GM21360 (cell line): ENCODE measurements at regions not wholly inside any gene's neighbourhood (a gene's known extent, or its start where the extent isn't known, plus 50 kb on each side); places are given as distances from the start of the nearest gene placed in this dataset.

ENCODE experiments used
- ATAC-seq: cut with Tn5 transposase; IDR thresholded peaks from one replicate; pipeline ENCODE4 v1.9.1; 2021; ENCODE audit warnings: mild to moderate bottlenecking, moderate library complexity; ENCODE audit not compliant: unreplicated experiment

GRCh38 chr4:147347217-147347616 is 133.7 kb upstream of the EDNRA start:
- ATAC-seq: no peak

DNA sequence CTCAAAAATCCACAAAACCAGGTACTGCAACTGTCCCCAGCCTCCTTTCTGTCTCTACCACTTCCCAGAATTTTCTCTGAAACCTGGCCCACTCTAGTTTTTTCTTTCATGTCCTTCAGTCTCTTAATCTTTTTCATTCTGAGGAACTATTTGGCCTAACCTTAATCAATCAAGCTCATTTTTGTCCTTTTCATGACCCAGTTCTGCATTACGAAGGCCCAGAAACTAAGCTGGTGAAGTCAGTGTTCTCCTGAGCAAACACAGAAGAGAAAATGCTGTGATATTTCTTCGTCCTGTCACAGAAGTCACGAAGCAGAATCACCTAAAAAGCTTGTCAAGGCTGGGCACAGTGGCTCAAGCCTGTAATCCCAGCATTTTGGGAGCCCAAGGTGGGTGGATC is 131.7 kb upstream of the EDNRA start:
- ATAC-seq: no peak

DNA sequence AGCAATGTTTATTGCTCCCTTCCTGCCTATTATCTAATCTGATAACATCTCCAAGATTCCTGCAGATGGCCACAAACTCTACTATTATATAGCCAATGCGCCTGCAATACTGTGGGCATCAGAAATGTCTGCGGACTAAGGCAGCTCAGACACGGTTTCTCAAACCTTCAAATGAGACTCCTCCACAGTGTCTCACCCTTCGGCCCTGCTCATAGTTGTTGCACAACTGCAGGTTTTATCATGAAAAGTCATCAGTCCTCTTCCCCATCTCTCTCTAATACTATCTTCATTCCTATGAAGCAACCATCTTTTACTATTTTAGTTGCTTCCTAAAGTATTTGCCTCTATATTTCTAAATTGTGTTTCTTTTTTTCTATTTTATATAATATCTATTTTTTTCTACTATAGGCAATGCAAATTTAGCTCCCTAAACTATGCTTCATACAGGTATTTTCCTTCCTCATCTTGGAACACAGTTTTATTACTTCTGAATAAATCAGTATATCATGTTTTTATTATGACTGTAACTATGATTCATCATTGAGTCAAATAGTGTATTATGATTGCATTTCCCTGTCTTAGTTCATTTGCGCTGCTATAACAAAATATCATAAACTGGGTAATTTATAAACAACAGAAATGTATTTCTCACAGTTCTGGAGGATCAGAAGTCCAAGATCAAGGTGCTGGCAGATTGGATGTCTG is 129.7 kb upstream of the EDNRA start:
- no peak for ATAC-seq

DNA sequence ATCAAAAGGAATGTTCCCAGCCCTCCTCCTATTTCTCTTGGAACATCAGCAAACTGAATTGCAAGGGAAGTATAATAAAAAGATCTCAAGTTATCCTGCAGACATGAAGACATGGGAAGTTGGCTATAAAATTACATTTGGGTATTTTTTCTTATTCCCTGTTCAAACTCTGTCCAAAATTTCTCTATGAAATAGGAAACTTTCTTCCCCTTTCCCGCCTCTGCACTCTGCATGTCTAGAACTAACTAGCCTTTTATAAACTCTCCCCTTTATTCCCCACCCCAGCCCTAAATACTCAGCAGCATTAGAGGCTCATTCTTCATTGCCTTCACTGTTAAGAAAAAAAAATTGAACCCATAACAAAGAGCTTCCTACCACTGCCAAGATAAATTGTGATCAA is 126.7 kb upstream of the EDNRA start:
- ATAC-seq: no peak

GRCh38 chr4:147355032-147355656 is 125.8 kb upstream of the EDNRA start:
- no peak for ATAC-seq

DNA sequence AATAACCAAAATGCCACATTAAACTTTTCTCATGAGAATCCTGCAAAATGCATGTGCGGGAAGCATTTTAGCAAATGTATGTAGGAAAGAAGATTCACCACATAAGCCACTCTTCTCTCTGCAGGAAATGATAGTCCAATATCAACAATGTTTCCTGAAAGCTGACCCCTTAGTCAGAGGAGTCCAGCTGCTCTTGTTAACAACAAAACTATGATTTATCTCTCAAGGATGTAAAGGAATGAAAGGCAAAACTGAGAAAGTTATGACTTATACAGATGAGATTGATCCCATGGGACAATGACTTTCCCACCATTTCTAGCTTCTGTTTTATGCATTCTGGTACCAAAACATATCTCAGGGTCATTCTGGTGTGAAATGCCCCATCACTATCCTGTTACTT is 125.0 kb upstream of the EDNRA start:
- no peak for ATAC-seq

- ATAC-seq: no peak
These were observed 120.6 kb upstream of the EDNRA start for GRCh38 chr4:147360301-147360700.

DNA sequence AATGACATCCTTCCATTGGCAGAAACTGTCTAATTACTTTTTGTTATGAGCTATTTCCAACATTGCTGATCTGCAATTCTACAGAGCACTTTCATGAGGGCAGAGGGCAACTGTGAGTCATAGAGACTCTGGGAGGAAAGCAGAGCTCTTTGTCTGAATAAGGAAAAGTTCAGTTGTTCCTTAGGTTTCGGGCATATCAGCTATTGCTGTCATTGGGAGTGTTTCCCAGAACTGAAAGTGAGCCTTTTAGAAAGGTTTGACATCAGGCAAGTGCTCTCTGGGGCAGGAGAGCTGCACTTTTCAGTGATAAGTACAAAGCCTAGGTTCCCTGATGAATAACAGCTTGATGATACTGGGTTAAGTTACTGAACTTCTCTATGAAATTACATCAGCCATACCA is 119.2 kb upstream of the EDNRA start:
- ATAC-seq: no peak

GRCh38 chr4:147362938-147363337 is 118.0 kb upstream of the EDNRA start:
- ATAC-seq: no peak

DNA sequence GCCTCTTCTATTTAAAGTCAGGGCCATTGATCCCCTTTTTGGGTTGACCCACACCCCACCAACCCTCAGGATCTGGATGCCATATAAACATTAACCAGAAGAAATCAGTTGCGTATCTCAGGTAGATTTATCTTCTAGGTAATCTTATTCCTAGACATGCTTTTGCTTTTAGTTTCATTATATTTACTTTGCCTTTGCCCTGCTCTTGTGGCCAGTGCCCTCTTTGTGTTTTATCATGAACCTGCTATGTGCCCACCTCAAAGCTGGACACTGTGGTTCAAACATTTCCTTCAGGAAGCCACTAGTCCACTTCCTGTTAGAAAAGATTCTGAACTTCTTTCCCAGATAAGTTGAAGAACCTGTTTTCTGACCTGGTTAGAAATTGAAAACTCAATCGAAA is 117.4 kb upstream of the EDNRA start:
- ATAC-seq: no peak

DNA sequence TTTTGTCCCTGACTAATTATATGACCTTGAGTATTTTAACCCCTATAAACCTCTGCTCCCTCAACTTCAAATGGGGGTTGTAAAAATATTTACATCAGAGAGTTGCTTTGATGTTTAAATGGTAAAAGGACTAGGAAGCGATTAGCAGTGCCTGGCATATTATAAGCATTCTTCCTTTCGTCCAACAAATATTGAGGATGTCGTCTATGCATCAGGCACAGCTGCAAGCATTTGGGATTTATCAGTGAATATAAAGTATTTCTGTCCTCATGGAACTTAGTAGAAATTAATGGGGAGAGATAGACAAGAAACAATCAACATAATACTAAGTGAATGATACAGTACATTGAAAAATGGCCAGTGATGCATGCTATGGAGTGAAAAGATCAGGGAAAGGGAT is 115.5 kb upstream of the EDNRA start:
- no peak for ATAC-seq

DNA sequence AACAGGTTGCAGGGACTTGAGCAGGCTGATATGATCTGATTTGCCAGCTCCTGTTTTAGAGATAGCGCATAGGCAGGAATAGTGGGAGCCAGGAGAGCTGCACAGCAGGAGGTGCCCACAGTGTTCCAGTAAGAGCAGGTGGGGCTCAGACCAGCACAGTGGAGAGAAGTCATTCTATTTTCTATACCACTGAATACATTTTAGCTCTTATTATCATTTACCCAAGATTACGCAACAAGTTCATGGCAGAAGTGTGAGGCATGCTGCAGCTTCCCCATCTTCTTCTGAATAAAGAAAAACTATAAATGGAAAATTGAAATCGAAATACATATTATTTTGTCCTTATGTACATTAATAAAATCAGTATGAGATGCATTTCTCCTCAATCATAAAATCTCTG is 114.7 kb upstream of the EDNRA start:
- no peak for ATAC-seq

DNA sequence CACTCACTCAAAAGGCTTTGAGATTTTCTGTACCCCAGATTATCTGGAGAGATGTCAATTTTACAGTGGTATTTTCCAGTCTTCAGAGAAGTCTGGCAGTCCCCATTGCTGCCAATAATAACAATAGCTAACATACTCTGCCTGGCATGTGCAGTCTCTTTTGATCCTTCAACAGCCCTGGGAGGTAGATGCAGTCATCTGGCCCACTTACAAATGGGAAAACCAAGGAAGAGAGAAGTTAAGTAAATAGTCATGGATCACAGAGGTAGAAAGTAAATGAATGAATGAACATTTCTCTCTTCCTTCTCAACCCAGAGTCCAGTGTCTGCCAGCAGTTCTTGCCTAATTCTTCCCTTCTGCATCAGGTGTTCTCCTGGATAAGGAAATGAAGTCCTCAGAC is 113.0 kb upstream of the EDNRA start:
- no peak for ATAC-seq

DNA sequence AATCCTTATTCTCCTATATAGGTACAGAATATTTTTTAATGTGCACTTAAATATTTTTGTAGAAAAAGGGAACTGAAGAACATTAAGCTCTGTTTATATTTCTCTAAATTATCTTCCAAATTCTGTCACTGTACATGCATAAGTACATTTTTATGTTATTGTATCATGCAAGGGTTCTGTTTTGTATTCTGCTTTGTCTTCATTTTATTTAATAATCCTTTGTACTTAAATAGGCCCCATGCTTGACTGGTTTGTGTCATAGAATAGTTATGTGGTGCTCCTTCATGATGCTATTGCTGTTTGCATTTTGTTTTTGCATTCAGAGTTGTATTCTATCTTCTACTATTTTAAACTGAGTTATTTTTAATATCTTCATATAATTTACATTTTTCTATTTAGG is 111.9 kb upstream of the EDNRA start:
- no peak for ATAC-seq

DNA sequence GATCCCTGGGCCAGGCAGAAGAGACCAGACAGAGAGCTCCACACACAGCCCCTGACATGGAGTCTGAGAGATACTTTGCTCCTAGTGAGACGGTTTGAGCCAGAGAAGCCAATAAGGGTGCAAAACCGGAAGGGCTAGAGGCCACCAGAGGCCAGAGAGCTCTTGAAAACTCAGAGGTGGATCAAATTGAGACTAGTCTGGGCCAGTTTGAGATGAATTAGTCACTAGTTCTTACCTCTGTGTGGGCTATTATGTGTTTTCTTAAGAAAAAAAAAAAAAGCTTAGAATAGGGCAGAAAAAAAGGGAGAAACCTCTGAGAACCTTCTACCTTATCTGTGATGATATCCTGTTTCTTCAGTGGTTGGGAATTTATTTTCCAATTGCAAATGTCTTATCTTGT is 110.4 kb upstream of the EDNRA start:
- no peak for ATAC-seq

DNA sequence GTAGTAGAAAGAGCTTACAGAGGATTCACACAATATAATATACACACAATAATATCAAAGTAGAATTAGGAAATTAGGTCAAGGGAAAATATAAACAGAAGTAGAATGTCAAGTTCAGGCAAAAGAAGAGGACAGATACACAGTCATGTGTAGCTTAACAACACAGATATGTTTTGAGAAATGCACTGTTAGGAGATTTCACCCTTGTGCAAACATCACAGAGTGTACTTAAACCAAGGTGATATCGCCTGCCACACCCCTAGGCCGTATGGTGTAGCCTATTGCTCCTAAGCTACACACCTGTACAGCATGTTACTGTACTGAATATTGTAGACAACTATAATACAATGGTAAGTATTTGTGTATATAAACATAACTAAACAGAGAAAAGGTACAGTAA is 110.0 kb upstream of the EDNRA start:
- ATAC-seq: no peak

- ATAC-seq: no peak
These were observed 109.2 kb upstream of the EDNRA start for GRCh38 chr4:147371661-147372060.

DNA sequence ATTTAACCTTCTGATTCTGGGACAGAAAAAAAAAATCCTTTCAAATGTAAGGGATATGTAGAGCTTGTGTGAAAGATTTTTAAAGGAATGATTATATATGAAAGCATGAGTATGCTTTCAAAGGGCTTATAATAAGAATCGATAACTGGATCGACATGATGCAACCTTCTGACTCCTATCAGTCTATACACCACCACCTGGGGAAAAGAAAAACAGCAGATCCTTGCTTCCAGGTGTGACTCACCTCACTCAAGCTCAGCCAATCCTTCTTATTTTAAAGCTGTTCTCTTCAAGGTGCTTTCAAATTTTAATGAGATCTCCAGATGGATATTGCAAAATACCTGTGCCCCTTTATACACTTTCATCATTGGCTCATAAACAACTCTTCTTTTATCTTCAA is 102.1 kb upstream of the EDNRA start:
- ATAC-seq: no peak

- no peak for ATAC-seq
These were observed 99.1 kb upstream of the EDNRA start for GRCh38 chr4:147381749-147382148.

- no peak for ATAC-seq
These were observed 92.9 kb upstream of the EDNRA start for GRCh38 chr4:147388018-147388417.

- ATAC-seq: no peak
These were observed 84.8 kb upstream of the EDNRA start for GRCh38 chr4:147396105-147396504.

GRCh38 chr4:147398556-147398955 is 82.3 kb upstream of the EDNRA start:
- ATAC-seq: no peak

- no peak for ATAC-seq
These were observed 80.2 kb upstream of the EDNRA start for GRCh38 chr4:147400721-147401120.
